Liver (tissue), 8 donors: ENCODE measurements at regions not wholly inside any gene's neighbourhood (a gene's known extent, or its start where the extent isn't known, plus 50 kb on each side); places are given as distances from the start of the nearest gene placed in this dataset.

Experiments used
- DNase-seq: peaks from one replicate; pipeline ENCODE4 v3.0.0-alpha.2; 2017; ENCODE audit warnings: low spot score
- H3K27ac ChIP-seq, 2 donors: one replicate each; pipeline ENCODE4 v1.7.0; 2013; ENCODE audit warnings: inconsistent platforms in 2 of 2, low read length in 2 of 2, control low read depth in 1 of 2, low read depth in 1 of 2, mild to moderate bottlenecking in 1 of 2
- H3K27me3 ChIP-seq, 4 donors: one replicate each; pipeline versions ENCODE4 v1.6.1 to v1.7.0; 2013; ENCODE audit warnings: low read length in 3 of 4, inconsistent platforms in 1 of 4, mild to moderate bottlenecking in 1 of 4, moderate library complexity in 1 of 4; ENCODE audit not compliant: control insufficient read depth in 4 of 4, insufficient read depth in 4 of 4
- H3K36me3 ChIP-seq, 4 donors: one replicate each; pipeline versions ENCODE4 v1.6.1 to v1.7.0; 2013; ENCODE audit warnings: low read length in 3 of 4, mild to moderate bottlenecking in 3 of 4, low read depth in 1 of 4, moderate library complexity in 1 of 4; ENCODE audit not compliant: control insufficient read depth in 4 of 4, insufficient read depth in 3 of 4
- H3K4me1 ChIP-seq, 4 donors: one replicate each; pipeline versions ENCODE4 v1.6.1 to v1.7.0; 2013; ENCODE audit warnings: low read length in 3 of 4, mild to moderate bottlenecking in 3 of 4, moderate library complexity in 1 of 4; ENCODE audit not compliant: control insufficient read depth in 4 of 4, insufficient read depth in 4 of 4
- H3K4me3 ChIP-seq, 3 donors: one replicate each; pipeline versions ENCODE4 v1.6.1 to v1.7.0; 2013; ENCODE audit warnings: low read length in 3 of 3, control low read depth in 1 of 3, low read depth in 1 of 3, mild to moderate bottlenecking in 1 of 3
- H3K9ac ChIP-seq, 2 donors: one replicate each; pipeline ENCODE4 v1.7.0; 2013; ENCODE audit warnings: low read length in 2 of 2, mild to moderate bottlenecking in 2 of 2, moderate library complexity in 2 of 2, control low read depth in 1 of 2, low read depth in 1 of 2
- H3K9me3 ChIP-seq, 4 donors: one replicate each; pipeline versions ENCODE4 v1.6.1 to v1.7.0; 2013; ENCODE audit warnings: low read length in 3 of 4; ENCODE audit not compliant: control insufficient read depth in 4 of 4
- EGR1 ChIP-seq, 2 donors: IDR thresholded peaks; 2 replicates each; pipeline ENCODE4 v1.6.1; 2016 to 2018; ENCODE audit warnings: antibody characterized with exemption in 2 of 2, low read depth in 2 of 2
- FOXA1 ChIP-seq: IDR thresholded peaks from 2 replicates; pipeline ENCODE4 v1.6.1; 2016; ENCODE audit warnings: antibody characterized with exemption
- FOXA2 ChIP-seq: IDR thresholded peaks from 2 replicates; pipeline ENCODE4 v1.6.1; 2016; ENCODE audit warnings: antibody characterized with exemption
- GABPA ChIP-seq, 2 donors: IDR thresholded peaks in 1 of 2; conservative IDR thresholded peaks in 1 of 2; 2 replicates each; pipeline ENCODE4 v1.6.1; 2016; ENCODE audit warnings: antibody characterized with exemption in 2 of 2, mild to moderate bottlenecking in 1 of 2, moderate library complexity in 1 of 2
- HNF4A ChIP-seq, 2 donors: conservative IDR thresholded peaks; 2 replicates each; pipeline ENCODE4 v1.6.1; 2016; ENCODE audit warnings: antibody characterized with exemption in 2 of 2, mild to moderate bottlenecking in 2 of 2
- HNF4G ChIP-seq: IDR thresholded peaks from 2 replicates; pipeline ENCODE4 v1.6.1; 2016; ENCODE audit warnings: antibody characterized with exemption
- JUND ChIP-seq, 2 donors: IDR thresholded peaks; 2 replicates each; pipeline ENCODE4 v1.6.1; 2016; ENCODE audit warnings: antibody characterized with exemption in 2 of 2
- NR2F2 ChIP-seq: IDR thresholded peaks from 2 replicates; pipeline ENCODE4 v1.6.1; 2016; ENCODE audit warnings: antibody characterized with exemption
- RAD21 ChIP-seq, 2 donors: IDR thresholded peaks; 2 replicates each; pipeline ENCODE4 v1.6.1; 2016; ENCODE audit warnings: antibody characterized with exemption in 2 of 2, mild to moderate bottlenecking in 2 of 2
- RXRA ChIP-seq, 2 donors: IDR thresholded peaks; 2 replicates each; pipeline ENCODE4 v1.6.1; 2017 to 2018; ENCODE audit warnings: antibody characterized with exemption in 2 of 2, mild to moderate bottlenecking in 1 of 2
- TAF1 ChIP-seq: conservative IDR thresholded peaks from 2 replicates; pipeline ENCODE4 v1.6.1; 2016; ENCODE audit warnings: antibody characterized with exemption, mild to moderate bottlenecking
- YY1 ChIP-seq: IDR thresholded peaks from 2 replicates; pipeline ENCODE4 v1.6.1; 2016; ENCODE audit warnings: antibody characterized with exemption, mild to moderate bottlenecking
- WGBS: extraction: QIAGEN DNeasy Blood & Tissue Kit; methylation state at CpG from one replicate; pipeline ENCODE4 v1.1.7; 2013; 5-methylcytosine and 5-hydroxymethylcytosine counted together
- TF ChIP-seq, protein P1 (sequence below): IDR thresholded peaks from 2 replicates; pipeline ENCODE4 v1.6.1; 2016; ENCODE audit warnings: antibody characterized with exemption
- TF ChIP-seq, protein P2 (sequence below): fragments of 150-350 bp; IDR thresholded peaks from 2 replicates; pipeline ENCODE4 v1.5.1; 2017; ENCODE audit warnings: improper control_type of control experiment, low read depth, low read length; ENCODE audit not compliant: missing input control
- TF ChIP-seq, protein P3 (sequence below): IDR thresholded peaks from 2 replicates; pipeline ENCODE4 v1.6.1; 2016; ENCODE audit warnings: antibody characterized with exemption
- TF ChIP-seq, protein P4 (sequence below): IDR thresholded peaks from 2 replicates; pipeline ENCODE4 v1.6.1; 2016; ENCODE audit warnings: antibody characterized with exemption, mild to moderate bottlenecking
- donor health status: healthy.
- donor health status: healthy.
- donor health status: healthy.
- donor health status: healthy.
- donor health status: healthy.

DNA sequence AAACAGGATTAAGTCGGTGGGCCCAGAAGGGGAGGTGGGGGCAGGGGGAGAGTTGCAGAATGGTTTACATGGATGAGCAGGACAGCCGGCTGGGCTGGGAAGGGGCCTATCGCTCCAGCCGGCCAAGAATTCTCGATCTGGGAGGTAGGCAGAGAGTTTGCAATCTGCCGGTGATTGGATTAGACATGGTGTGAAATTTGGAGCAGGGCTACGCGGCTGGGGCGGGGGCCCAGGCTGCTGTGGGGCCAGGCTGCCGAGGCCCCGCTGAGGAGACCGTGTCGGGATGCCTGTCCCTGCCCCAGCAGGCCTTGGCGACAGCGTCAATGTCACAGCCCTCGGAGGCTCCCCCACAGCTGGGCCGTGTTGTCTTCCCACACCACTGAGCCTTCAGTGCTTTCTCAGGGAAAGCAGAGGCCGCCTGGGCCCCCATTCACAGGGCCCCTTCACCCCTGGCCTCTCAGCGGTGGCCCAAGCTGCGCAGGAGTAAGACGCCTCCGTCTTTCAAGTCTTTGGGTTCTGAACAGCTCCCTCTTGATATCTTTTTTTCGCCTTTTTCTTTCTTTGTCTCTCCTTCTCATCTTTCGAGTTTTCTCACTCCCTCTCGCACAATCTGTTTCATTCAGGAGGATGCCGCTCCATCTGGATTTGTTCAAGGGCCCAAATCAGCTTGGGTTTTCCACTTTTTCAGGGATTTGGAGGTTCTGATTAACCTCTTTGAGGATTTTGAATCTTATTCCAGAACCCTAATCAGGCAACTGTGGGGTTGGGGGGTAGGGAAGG lies 117.5 kb upstream of the PARP11 start (continued):
- no peak for TF ChIP-seq GABPA (IDR thresholded peaks at IDR 0.05 in 1 of 2, conservative IDR thresholded peaks at IDR 0.05 in 1 of 2)

DNA sequence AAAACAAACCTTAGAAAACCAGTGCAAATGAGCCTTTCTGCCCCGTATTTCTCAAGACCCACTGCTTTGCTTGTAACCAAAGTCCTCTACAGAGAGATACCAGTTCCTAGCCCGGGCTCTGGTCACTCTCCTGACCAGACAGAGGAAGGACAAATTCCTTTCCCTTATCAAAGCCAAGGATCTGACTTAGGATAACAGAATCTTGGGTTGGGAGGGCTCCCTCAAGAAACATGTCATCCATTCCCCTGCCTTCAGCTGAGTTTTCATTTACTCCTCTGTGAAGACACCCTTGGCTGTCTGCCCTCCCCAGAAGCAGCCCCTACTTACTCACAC lies 116.0 kb upstream of the PARP11 start:
- peaks cover 0 to under 1% (median 0%) of the 10 kb centered on the region in 4 donors for H3K9me3 ChIP-seq
- no peak overlapping the region for H3K9ac ChIP-seq
- 69% methylated on average over 2 of the region's 2 CpGs for WGBS
- no peak for TF ChIP-seq RAD21 (IDR thresholded peaks at IDR 0.05)
- TF ChIP-seq HNF4G = no peak
- TF ChIP-seq HNF4A (conservative IDR thresholded peaks at IDR 0.05) = no peak
- TF ChIP-seq NR2F2 = no peak
- no peak for TF ChIP-seq FOXA2
- TF ChIP-seq, protein P1, sequence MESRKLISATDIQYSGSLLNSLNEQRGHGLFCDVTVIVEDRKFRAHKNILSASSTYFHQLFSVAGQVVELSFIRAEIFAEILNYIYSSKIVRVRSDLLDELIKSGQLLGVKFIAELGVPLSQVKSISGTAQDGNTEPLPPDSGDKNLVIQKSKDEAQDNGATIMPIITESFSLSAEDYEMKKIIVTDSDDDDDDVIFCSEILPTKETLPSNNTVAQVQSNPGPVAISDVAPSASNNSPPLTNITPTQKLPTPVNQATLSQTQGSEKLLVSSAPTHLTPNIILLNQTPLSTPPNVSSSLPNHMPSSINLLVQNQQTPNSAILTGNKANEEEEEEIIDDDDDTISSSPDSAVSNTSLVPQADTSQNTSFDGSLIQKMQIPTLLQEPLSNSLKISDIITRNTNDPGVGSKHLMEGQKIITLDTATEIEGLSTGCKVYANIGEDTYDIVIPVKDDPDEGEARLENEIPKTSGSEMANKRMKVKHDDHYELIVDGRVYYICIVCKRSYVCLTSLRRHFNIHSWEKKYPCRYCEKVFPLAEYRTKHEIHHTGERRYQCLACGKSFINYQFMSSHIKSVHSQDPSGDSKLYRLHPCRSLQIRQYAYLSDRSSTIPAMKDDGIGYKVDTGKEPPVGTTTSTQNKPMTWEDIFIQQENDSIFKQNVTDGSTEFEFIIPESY = no peak
- TF ChIP-seq GABPA (IDR thresholded peaks at IDR 0.05 in 1 of 2, conservative IDR thresholded peaks at IDR 0.05 in 1 of 2) = no peak
- no peak for TF ChIP-seq FOXA1
- TF ChIP-seq, protein P2, sequence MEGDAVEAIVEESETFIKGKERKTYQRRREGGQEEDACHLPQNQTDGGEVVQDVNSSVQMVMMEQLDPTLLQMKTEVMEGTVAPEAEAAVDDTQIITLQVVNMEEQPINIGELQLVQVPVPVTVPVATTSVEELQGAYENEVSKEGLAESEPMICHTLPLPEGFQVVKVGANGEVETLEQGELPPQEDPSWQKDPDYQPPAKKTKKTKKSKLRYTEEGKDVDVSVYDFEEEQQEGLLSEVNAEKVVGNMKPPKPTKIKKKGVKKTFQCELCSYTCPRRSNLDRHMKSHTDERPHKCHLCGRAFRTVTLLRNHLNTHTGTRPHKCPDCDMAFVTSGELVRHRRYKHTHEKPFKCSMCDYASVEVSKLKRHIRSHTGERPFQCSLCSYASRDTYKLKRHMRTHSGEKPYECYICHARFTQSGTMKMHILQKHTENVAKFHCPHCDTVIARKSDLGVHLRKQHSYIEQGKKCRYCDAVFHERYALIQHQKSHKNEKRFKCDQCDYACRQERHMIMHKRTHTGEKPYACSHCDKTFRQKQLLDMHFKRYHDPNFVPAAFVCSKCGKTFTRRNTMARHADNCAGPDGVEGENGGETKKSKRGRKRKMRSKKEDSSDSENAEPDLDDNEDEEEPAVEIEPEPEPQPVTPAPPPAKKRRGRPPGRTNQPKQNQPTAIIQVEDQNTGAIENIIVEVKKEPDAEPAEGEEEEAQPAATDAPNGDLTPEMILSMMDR = no peak
- TF ChIP-seq JUND (IDR thresholded peaks at IDR 0.05) = no peak
- TF ChIP-seq EGR1 (IDR thresholded peaks at IDR 0.05; ENCODE audit: low read depth in 2 of 2) = no peak
- TF ChIP-seq YY1 = no peak
- TF ChIP-seq, protein P3, sequence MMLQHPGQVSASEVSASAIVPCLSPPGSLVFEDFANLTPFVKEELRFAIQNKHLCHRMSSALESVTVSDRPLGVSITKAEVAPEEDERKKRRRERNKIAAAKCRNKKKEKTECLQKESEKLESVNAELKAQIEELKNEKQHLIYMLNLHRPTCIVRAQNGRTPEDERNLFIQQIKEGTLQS = no peak
- TF ChIP-seq, protein P4, sequence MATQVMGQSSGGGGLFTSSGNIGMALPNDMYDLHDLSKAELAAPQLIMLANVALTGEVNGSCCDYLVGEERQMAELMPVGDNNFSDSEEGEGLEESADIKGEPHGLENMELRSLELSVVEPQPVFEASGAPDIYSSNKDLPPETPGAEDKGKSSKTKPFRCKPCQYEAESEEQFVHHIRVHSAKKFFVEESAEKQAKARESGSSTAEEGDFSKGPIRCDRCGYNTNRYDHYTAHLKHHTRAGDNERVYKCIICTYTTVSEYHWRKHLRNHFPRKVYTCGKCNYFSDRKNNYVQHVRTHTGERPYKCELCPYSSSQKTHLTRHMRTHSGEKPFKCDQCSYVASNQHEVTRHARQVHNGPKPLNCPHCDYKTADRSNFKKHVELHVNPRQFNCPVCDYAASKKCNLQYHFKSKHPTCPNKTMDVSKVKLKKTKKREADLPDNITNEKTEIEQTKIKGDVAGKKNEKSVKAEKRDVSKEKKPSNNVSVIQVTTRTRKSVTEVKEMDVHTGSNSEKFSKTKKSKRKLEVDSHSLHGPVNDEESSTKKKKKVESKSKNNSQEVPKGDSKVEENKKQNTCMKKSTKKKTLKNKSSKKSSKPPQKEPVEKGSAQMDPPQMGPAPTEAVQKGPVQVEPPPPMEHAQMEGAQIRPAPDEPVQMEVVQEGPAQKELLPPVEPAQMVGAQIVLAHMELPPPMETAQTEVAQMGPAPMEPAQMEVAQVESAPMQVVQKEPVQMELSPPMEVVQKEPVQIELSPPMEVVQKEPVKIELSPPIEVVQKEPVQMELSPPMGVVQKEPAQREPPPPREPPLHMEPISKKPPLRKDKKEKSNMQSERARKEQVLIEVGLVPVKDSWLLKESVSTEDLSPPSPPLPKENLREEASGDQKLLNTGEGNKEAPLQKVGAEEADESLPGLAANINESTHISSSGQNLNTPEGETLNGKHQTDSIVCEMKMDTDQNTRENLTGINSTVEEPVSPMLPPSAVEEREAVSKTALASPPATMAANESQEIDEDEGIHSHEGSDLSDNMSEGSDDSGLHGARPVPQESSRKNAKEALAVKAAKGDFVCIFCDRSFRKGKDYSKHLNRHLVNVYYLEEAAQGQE = no peak
- TF ChIP-seq RXRA (IDR thresholded peaks at IDR 0.05) = no peak
- TF ChIP-seq TAF1 = no peak
- H3K27ac ChIP-seq = no peak overlapping the region
- no peaks in the 10 kb centered on the region for H3K27me3 ChIP-seq
- no peak overlapping the region for H3K4me3 ChIP-seq
- no peak for DNase-seq
- H3K4me1 ChIP-seq = peaks cover 0 to 18% (median 12%) of the 10 kb centered on the region in 4 donors
- H3K36me3 ChIP-seq = no peaks in the 10 kb centered on the region
